ENCODE measurements at regions not wholly inside any gene's neighbourhood (a gene's known extent, or its start where the extent isn't known, plus 50 kb on each side); places are given as distances from the start of the nearest gene placed in this dataset.
"Not testable (repeated sequence)": the region's sequence is repeated elsewhere in the genome, so short reads cannot be mapped to it uniquely, and the experiment has no call there.

- no peak for DNase-seq
Measured at GRCh38 chr5:158235159-158235547, 376.2 kb upstream of the CLINT1 start.

- DNase-seq: no peak
Measured at GRCh38 chr5:158234323-158235158, 375.6 kb upstream of the CLINT1 start.

GRCh38 chr5:158233735-158234322 lies 374.9 kb upstream of the CLINT1 start:
- DNase-seq: no peak

- DNase-seq: not testable (repeated sequence)
Measured at GRCh38 chr5:158227314-158227713, 368.4 kb upstream of the CLINT1 start.

GRCh38 chr5:158226496-158226895 lies 367.6 kb upstream of the CLINT1 start:
- no peak for DNase-seq

- DNase-seq: no peak
Measured at GRCh38 chr5:158224253-158224652, 365.3 kb upstream of the CLINT1 start.

GRCh38 chr5:158223054-158223600 lies 364.2 kb upstream of the CLINT1 start:
- DNase-seq: no peak

- peak in 1 of 2 experiments; percentile 11 for DNase-seq
Measured at GRCh38 chr5:158212917-158213316, 354.0 kb upstream of the CLINT1 start.

GRCh38 chr5:158212237-158212636 lies 353.3 kb upstream of the CLINT1 start:
- no peak for DNase-seq

GRCh38 chr5:158209219-158209908 lies 350.4 kb upstream of the CLINT1 start:
- no peak for DNase-seq

- DNase-seq: no peak
Measured at GRCh38 chr5:158207733-158208132, 348.8 kb upstream of the CLINT1 start.

- no peak for DNase-seq
Measured at GRCh38 chr5:158205992-158206391, 347.0 kb upstream of the CLINT1 start.

- no peak for DNase-seq
Measured at GRCh38 chr5:158203261-158203660, 344.3 kb upstream of the CLINT1 start.

GRCh38 chr5:158202801-158203200 lies 343.9 kb upstream of the CLINT1 start:
- no peak for DNase-seq

- no peak for DNase-seq
Measured at GRCh38 chr5:158200619-158201018, 341.7 kb upstream of the CLINT1 start.

- no peak for DNase-seq
Measured at GRCh38 chr5:158198636-158199035, 339.7 kb upstream of the CLINT1 start.

- DNase-seq: no peak
Measured at GRCh38 chr5:158195416-158196210, 336.7 kb upstream of the CLINT1 start.

- DNase-seq: no peak
Measured at GRCh38 chr5:158194561-158194976, 335.6 kb upstream of the CLINT1 start.

GRCh38 chr5:158193395-158193794 lies 334.4 kb upstream of the CLINT1 start:
- not testable (repeated sequence) for DNase-seq

- no peak for DNase-seq
Measured at GRCh38 chr5:158180407-158180806, 321.5 kb upstream of the CLINT1 start.

GRCh38 chr5:158179271-158179670 lies 320.3 kb upstream of the CLINT1 start:
- no peak for DNase-seq

GRCh38 chr5:158178535-158178934 lies 319.6 kb upstream of the CLINT1 start:
- DNase-seq: no peak

GRCh38 chr5:158177146-158177545 lies 318.2 kb upstream of the CLINT1 start:
- no peak for DNase-seq
